ENCODE measurements at regions not wholly inside any gene's neighbourhood (a gene's known extent, or its start where the extent isn't known, plus 50 kb on each side); places are given as distances from the start of the nearest gene placed in this dataset.

GRCh38 chr4:166363198-166363597 lies 490.2 kb downstream of the TLL1 start:
- DNase-seq (ENCODE audit: low read depth) = no peak

- no peak for DNase-seq (ENCODE audit: low read depth)
These were observed 493.0 kb downstream of the TLL1 start for GRCh38 chr4:166366012-166366411.

- no peak for DNase-seq (ENCODE audit: low read depth)
These were observed 504.5 kb downstream of the TLL1 start for GRCh38 chr4:166377578-166377977.

GRCh38 chr4:166386491-166387360 lies 513.7 kb downstream of the TLL1 start:
- DNase-seq (ENCODE audit: low read depth) = peak; percentile 53

GRCh38 chr4:166391501-166391900 lies 518.5 kb downstream of the TLL1 start:
- no peak for DNase-seq (ENCODE audit: low read depth)

- peak; percentile 21 for DNase-seq (ENCODE audit: low read depth)
These were observed 526.0 kb downstream of the TLL1 start for GRCh38 chr4:166399021-166399420.

- no peak for DNase-seq (ENCODE audit: low read depth)
These were observed 527.3 kb downstream of the TLL1 start for GRCh38 chr4:166400270-166400894.

- no peak for DNase-seq (ENCODE audit: low read depth)
These were observed 540.3 kb downstream of the TLL1 start for GRCh38 chr4:166413356-166413755.

- no peak for DNase-seq (ENCODE audit: low read depth)
These were observed 541.4 kb downstream of the TLL1 start for GRCh38 chr4:166414431-166414830.

- no peak for DNase-seq (ENCODE audit: low read depth)
These were observed 542.7 kb downstream of the TLL1 start for GRCh38 chr4:166415749-166416148.

GRCh38 chr4:166421556-166422156 lies 548.6 kb downstream of the TLL1 start:
- peak; percentile 87 for DNase-seq (ENCODE audit: low read depth)

GRCh38 chr4:166422475-166422874 lies 549.4 kb downstream of the TLL1 start:
- DNase-seq (ENCODE audit: low read depth) = peak; percentile 82

- DNase-seq (ENCODE audit: low read depth) = no peak
These were observed 553.3 kb downstream of the TLL1 start for GRCh38 chr4:166426300-166426863.

- DNase-seq (ENCODE audit: low read depth) = no peak
These were observed 559.1 kb downstream of the TLL1 start for GRCh38 chr4:166432125-166432524.

GRCh38 chr4:166432842-166433241 lies 559.8 kb downstream of the TLL1 start:
- DNase-seq (ENCODE audit: low read depth) = peak; percentile 28

- peak; percentile 93 for DNase-seq (ENCODE audit: low read depth)
These were observed 562.4 kb downstream of the TLL1 start for GRCh38 chr4:166435449-166435848.

- DNase-seq (ENCODE audit: low read depth) = peak; percentile 71
These were observed 585.7 kb downstream of the TLL1 start for GRCh38 chr4:166458756-166459155.

- DNase-seq (ENCODE audit: low read depth) = no peak
These were observed 586.6 kb downstream of the TLL1 start for GRCh38 chr4:166459621-166460020.

GRCh38 chr4:166460769-166461550 lies 587.9 kb downstream of the TLL1 start:
- DNase-seq (ENCODE audit: low read depth) = peak; percentile 24

GRCh38 chr4:166481055-166481454 lies 608.0 kb downstream of the TLL1 start:
- DNase-seq (ENCODE audit: low read depth) = peak; percentile 18

- DNase-seq (ENCODE audit: low read depth) = no peak
These were observed 608.7 kb downstream of the TLL1 start for GRCh38 chr4:166481739-166482138.

GRCh38 chr4:166482758-166483157 lies 609.7 kb downstream of the TLL1 start:
- DNase-seq (ENCODE audit: low read depth) = no peak
